ENCODE measurements at regions not wholly inside any gene's neighbourhood (a gene's known extent, or its start where the extent isn't known, plus 50 kb on each side); places are given as distances from the start of the nearest gene placed in this dataset.

DNA sequence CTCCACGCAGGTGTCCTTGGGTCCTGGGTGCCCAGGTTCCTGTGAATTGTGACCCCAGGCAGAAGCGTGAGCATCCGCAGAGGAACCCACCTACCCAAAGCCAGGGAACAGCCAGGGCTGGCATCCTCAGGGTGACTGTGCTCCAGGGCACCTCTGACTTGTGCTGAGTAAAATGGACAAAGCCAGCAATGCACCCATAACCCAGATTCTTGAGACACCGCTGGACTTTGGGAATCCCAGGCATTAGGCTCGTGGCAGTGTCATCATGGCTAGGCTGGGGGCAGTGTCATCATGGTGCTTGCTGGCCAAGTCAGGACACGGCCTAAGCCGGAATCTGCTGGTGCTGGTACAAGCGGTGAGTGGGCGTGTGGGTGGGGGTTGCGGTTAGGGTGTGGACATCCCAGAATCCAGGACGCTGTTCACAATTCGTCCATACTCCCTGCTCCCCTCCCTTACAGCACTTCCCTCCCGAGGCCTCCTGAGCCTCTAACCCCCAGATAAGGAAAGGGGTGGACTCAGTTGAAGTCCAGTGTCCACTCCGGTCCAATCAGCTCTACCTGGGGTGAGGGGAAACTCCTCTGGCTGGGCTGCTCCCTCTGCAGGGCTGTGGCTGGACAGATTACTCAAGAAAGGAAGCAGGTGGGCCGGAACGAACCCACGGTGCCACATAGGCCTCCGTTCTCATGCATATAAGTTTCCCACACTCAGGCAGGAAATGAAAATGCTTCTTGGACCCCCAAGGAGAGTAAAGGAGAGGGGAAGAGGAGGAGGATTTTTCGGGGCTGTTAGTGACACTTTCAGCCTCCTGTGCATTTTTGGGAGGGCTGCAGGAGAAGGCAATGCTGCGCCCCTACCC is 138.9 kb downstream of the SEC14L1 start:
- CTCF ChIA-PET, result interaction anchor here (0.9 kb wide), 1 partner anchor 9 kb away, joined by 3 read pairs; no protein-coding TSS in a partner anchor
- TF ChIP-seq, protein P1, sequence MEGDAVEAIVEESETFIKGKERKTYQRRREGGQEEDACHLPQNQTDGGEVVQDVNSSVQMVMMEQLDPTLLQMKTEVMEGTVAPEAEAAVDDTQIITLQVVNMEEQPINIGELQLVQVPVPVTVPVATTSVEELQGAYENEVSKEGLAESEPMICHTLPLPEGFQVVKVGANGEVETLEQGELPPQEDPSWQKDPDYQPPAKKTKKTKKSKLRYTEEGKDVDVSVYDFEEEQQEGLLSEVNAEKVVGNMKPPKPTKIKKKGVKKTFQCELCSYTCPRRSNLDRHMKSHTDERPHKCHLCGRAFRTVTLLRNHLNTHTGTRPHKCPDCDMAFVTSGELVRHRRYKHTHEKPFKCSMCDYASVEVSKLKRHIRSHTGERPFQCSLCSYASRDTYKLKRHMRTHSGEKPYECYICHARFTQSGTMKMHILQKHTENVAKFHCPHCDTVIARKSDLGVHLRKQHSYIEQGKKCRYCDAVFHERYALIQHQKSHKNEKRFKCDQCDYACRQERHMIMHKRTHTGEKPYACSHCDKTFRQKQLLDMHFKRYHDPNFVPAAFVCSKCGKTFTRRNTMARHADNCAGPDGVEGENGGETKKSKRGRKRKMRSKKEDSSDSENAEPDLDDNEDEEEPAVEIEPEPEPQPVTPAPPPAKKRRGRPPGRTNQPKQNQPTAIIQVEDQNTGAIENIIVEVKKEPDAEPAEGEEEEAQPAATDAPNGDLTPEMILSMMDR (IDR thresholded peaks at IDR 0.05; ENCODE audit: control extremely low read depth, extremely low read depth, low read depth, missing control alignments), result no peak
- POLR2A ChIA-PET, result no interaction called here
- DNase-seq (ENCODE audit: extremely low spot score), result no peak

DNA sequence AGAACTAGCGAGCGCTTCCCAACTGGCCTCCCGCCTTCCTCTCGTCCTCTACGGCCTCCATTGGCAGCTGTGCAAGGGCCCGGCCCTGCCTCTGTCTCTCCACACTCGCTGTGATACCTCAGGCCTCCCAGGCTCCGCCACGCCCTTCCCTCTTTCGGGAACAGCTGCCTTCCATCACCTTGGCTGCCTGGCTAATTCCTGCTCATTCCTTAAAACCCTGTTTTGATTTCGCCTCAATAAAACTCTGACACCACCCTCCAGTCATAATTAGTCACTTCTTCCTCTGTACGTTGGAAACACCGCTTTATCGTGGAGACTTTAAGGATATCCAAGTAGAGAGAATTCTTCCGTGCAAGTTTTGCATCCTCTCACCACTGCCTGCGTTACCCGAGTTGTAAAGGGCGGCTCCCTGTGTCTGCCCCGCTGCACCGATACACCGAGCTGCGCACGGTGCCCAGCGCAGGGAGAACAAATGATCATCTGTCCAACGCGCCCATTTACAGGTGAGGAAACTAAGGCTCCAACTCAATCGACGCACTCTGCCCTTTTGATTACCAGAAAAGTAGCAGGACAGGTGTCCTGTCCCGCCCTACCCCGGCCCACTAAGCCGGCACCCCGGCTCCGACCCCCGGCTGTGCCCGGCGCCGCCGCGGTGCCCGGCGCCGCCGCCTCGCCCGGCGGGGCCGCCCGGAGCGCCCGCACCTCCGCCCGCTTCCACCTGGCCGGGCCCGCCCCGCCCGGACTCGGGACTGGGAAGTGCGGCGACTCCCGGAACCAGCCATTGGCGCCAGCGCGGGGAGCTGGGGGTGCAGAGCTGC is 139.7 kb downstream of the SEC14L1 start:
- TF ChIP-seq, protein P1 (IDR thresholded peaks at IDR 0.05; ENCODE audit: control extremely low read depth, extremely low read depth, low read depth, missing control alignments), result no peak
- POLR2A ChIA-PET, result no interaction called here
- no peak for DNase-seq (ENCODE audit: extremely low spot score)
- CTCF ChIA-PET, result no interaction called here

GRCh38 chr17:77281122-77281903 is 140.5 kb downstream of the SEC14L1 start:
- POLR2A ChIA-PET, result no interaction called here
- peak; percentile 92 for DNase-seq (ENCODE audit: extremely low spot score)
- TF ChIP-seq, protein P1 (IDR thresholded peaks at IDR 0.05; ENCODE audit: control extremely low read depth, extremely low read depth, low read depth, missing control alignments), result peak; percentile 61
- CTCF ChIA-PET, result no interaction called here

GRCh38 chr17:77281904-77282367 is 141.2 kb downstream of the SEC14L1 start:
- TF ChIP-seq, protein P1 (IDR thresholded peaks at IDR 0.05; ENCODE audit: control extremely low read depth, extremely low read depth, low read depth, missing control alignments), result no peak
- no peak for DNase-seq (ENCODE audit: extremely low spot score)
- POLR2A ChIA-PET, result no interaction called here
- CTCF ChIA-PET, result interaction anchor here (1.7 to 1.9 kb wide), 2 partner anchors 8 to 41 kb away, joined by 4 to 6 read pairs; no protein-coding TSS in a partner anchor

DNA sequence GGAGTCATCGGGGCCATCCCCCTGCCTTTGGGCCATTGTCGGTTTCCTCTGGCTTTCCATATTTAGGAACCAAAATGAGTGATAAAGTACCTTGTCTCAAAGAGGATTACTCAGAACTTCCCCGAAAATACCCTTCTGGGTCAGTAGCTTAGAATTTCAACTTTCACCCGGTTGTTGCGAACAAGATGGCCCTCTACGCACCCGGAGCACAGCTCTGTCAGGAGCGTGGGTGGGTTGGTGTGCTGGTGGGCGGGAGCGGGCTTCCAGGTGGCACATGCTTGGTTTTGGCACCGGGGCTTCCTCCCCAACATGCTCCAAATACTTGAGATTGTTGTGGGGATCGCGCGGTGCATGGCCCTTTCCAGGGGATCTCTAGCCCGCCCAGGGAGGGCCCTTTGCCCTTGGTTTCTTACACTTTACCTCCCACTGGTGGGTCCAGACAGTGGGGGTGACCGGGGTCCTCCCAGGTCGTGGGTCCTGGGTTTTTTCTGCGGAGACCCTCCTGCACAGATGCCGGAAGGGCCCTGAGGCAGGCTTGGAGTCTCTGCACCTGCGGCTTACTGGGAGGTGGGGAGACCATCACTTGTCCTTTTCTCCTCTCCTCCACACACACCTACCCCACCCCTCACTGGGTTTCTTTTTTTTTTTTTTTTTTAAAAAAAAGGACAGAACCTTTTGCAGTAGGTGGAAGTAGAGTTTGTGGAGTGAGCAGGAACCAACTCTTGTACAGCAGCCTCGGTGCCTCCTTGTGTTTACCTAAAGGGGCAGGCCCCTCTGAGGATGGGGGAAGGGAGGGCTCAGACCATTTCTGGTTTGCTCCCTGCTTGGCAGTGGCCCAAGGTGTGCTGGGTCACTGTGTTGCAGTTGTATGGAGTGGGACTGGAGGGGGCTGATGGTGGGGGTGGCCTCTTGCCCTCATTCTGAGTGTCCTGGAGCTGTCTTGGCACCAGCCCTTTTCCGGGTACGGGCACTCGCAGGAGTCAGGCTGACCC is 142.1 kb downstream of the SEC14L1 start:
- TF ChIP-seq, protein P1 (IDR thresholded peaks at IDR 0.05; ENCODE audit: control extremely low read depth, extremely low read depth, low read depth, missing control alignments), result no peak
- ChIA-PET CTCF (interaction anchor here (1.1 to 1.9 kb wide), 4 partner anchors 9 to 212 kb away, joined by 3 to 6 read pairs (median 4); no protein-coding TSS in a partner anchor), POLR2A (no interaction called here)
- DNase-seq (ENCODE audit: extremely low spot score), result peak; percentile 51
